PC-3 (cell line): ENCODE measurements at regions not wholly inside any gene's neighbourhood (a gene's known extent, or its start where the extent isn't known, plus 50 kb on each side); places are given as distances from the start of the nearest gene placed in this dataset.

Source experiments
- CTCF ChIP-seq: fragments of 300-600 bp; sonication (generic); conservative IDR thresholded peaks from 2 replicates; pipeline ENCODE4 v1.5.1; 2017; ENCODE audit warnings: antibody characterized with exemption, low read depth, mild to moderate bottlenecking, low read length
- EZH2 ChIP-seq: fragments of 300-600 bp; sonication (generic); IDR thresholded peaks from one replicate; pipeline ENCODE4 v1.6.1; 2017; ENCODE audit warnings: antibody characterized with exemption, mild to moderate bottlenecking, low read length; ENCODE audit not compliant: unreplicated experiment

- TF ChIP-seq CTCF: no peak
- TF ChIP-seq EZH2: no peak
Observed at GRCh38 chr4:27364509-27364908, 503.9 kb downstream of the STIM2 start.
